Choroid plexus epithelial cell (primary cell): ENCODE measurements at regions not wholly inside any gene's neighbourhood (a gene's known extent, or its start where the extent isn't known, plus 50 kb on each side); places are given as distances from the start of the nearest gene placed in this dataset.

ENCODE experiments used
- DNase-seq: peaks from one replicate; pipeline ENCODE4 v3.0.0-alpha.2; 2010; ENCODE audit warnings: low read depth
- H3K4me3 ChIP-seq: 2 replicates; pipeline ENCODE4 v1.5.1; 2011; ENCODE audit warnings: low read depth, mild to moderate bottlenecking, control low read depth, low read length, moderate library complexity
- TF ChIP-seq, protein P1 (sequence below): conservative IDR thresholded peaks from 2 replicates; pipeline ENCODE4 v1.5.1; 2011; ENCODE audit warnings: low read depth, mild to moderate bottlenecking, control low read depth, inconsistent platforms, low read length, moderate library complexity

GRCh38 chr15:91711384-91712033 lies 142.0 kb upstream of the SLCO3A1 start:
- H3K4me3 ChIP-seq = no peak overlapping the region
- TF ChIP-seq, protein P1, sequence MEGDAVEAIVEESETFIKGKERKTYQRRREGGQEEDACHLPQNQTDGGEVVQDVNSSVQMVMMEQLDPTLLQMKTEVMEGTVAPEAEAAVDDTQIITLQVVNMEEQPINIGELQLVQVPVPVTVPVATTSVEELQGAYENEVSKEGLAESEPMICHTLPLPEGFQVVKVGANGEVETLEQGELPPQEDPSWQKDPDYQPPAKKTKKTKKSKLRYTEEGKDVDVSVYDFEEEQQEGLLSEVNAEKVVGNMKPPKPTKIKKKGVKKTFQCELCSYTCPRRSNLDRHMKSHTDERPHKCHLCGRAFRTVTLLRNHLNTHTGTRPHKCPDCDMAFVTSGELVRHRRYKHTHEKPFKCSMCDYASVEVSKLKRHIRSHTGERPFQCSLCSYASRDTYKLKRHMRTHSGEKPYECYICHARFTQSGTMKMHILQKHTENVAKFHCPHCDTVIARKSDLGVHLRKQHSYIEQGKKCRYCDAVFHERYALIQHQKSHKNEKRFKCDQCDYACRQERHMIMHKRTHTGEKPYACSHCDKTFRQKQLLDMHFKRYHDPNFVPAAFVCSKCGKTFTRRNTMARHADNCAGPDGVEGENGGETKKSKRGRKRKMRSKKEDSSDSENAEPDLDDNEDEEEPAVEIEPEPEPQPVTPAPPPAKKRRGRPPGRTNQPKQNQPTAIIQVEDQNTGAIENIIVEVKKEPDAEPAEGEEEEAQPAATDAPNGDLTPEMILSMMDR = no peak
- DNase-seq = no peak

GRCh38 chr15:91712286-91712685 lies 141.2 kb upstream of the SLCO3A1 start:
- no peak overlapping the region for H3K4me3 ChIP-seq
- TF ChIP-seq, protein P1 = no peak
- no peak for DNase-seq

- no peak for DNase-seq
- H3K4me3 ChIP-seq = no peak overlapping the region
- TF ChIP-seq, protein P1 = no peak
Observed at GRCh38 chr15:91716536-91716935, 137.0 kb upstream of the SLCO3A1 start.

- DNase-seq = no peak
- TF ChIP-seq, protein P1 = no peak
- no peak overlapping the region for H3K4me3 ChIP-seq
Observed at GRCh38 chr15:91717811-91718210, 135.7 kb upstream of the SLCO3A1 start.

- TF ChIP-seq, protein P1 = no peak
Observed at GRCh38 chr15:91723959-91724358, 129.5 kb upstream of the SLCO3A1 start.

GRCh38 chr15:91733661-91734060 lies 119.8 kb upstream of the SLCO3A1 start:
- DNase-seq = no peak
- TF ChIP-seq, protein P1 = no peak
- no peak overlapping the region for H3K4me3 ChIP-seq

More at GRCh38 chr15:91723959-91724358, 129.5 kb upstream of the SLCO3A1 start:
- DNase-seq = no peak
- no peak overlapping the region for H3K4me3 ChIP-seq

- TF ChIP-seq, protein P1 = no peak
- H3K4me3 ChIP-seq = no peak overlapping the region
- DNase-seq = no peak
Observed at GRCh38 chr15:91737151-91737818, 116.2 kb upstream of the SLCO3A1 start.
